ENCODE measurements at regions not wholly inside any gene's neighbourhood (a gene's known extent, or its start where the extent isn't known, plus 50 kb on each side); places are given as distances from the start of the nearest gene placed in this dataset.

GRCh38 chr4:187088070-187088799, 364.6 kb upstream of the FAT1 start:
- POLR2A ChIA-PET (ENCODE audit: partially characterized antibody), result no interaction called here
- no peak overlapping the region for H4K8ac ChIP-seq (ENCODE audit: extremely low read depth, insufficient read depth, low read length)
- H3K27me3 ChIP-seq (replicated peaks in 1 of 4; ENCODE audit: control insufficient read depth in 3 of 4, extremely low read depth in 1 of 4, insufficient read depth in 3 of 4, low read length in 3 of 4), result no peaks in the 10 kb centered on the region
- no peak overlapping the region for H2BK15ac ChIP-seq (ENCODE audit: low read length)
- no peaks in the 10 kb centered on the region for H3K9me3 ChIP-seq (ENCODE audit: insufficient read depth in 2 of 2, low read depth in 1 of 2, low read length in 1 of 2)
- no peak overlapping the region for H3K4ac ChIP-seq (replicated peaks; ENCODE audit: insufficient read length, low read depth, low read length)
- no peak overlapping the region for H3K23ac ChIP-seq (ENCODE audit: insufficient read length)
- no peaks in the 10 kb centered on the region for H3K36me3 ChIP-seq (ENCODE audit: control insufficient read depth in 2 of 4, insufficient read depth in 4 of 4, low read length in 3 of 4)
- H3K56ac ChIP-seq (replicated peaks; ENCODE audit: insufficient read length, low read depth, low read length), result no peak overlapping the region
- H3K23me2 ChIP-seq (ENCODE audit: low read depth, low read length), result no peaks in the 10 kb centered on the region
- no peaks in the 10 kb centered on the region for H4K20me1 ChIP-seq (replicated peaks in 1 of 2; ENCODE audit: control insufficient read depth in 1 of 2, insufficient read depth in 2 of 2, low read length in 2 of 2)
- no peak overlapping the region for H2AFZ ChIP-seq (ENCODE audit: low read length)
- no peak overlapping the region for H3K18ac ChIP-seq (ENCODE audit: extremely low read depth, low read length)
- H4K91ac ChIP-seq (replicated peaks; ENCODE audit: insufficient read length, low read length), result no peak overlapping the region
- no peak overlapping the region for H2BK120ac ChIP-seq (replicated peaks; ENCODE audit: low read depth, low read length)
- DNase-seq (ENCODE audit: low read depth in 1 of 2, low spot score in 2 of 2), result no peak
- no peak overlapping the region for H4K5ac ChIP-seq (ENCODE audit: insufficient read length, low read depth, low read length)
- H3K4me2 ChIP-seq (ENCODE audit: insufficient read depth in 1 of 2, low read depth in 2 of 2, low read length in 2 of 2), result no peak overlapping the region
- H3K4me1 ChIP-seq (replicated peaks in 1 of 4; ENCODE audit: control insufficient read depth in 3 of 4, insufficient read depth in 4 of 4, low read length in 3 of 4), result no peaks in the 10 kb centered on the region
- H3K27ac ChIP-seq (ENCODE audit: low read depth, low read length), result no peak overlapping the region
- CTCF ChIA-PET (ENCODE audit: partially characterized antibody), result interaction anchor here (0.8 kb wide), 2 partner anchors 11 to 139 kb away, joined by 3 read pairs; no protein-coding TSS in a partner anchor
- no peak overlapping the region for H2BK20ac ChIP-seq (ENCODE audit: low read length)
- H2BK12ac ChIP-seq (ENCODE audit: low read depth, low read length), result no peak overlapping the region
- H2AK5ac ChIP-seq (ENCODE audit: low read depth, low read length), result no peak overlapping the region
- H3K79me2 ChIP-seq (ENCODE audit: control insufficient read depth in 1 of 2, insufficient read depth in 2 of 2, low read length in 2 of 2), result no peaks in the 10 kb centered on the region
- no peak for FAIRE-seq
- H3K14ac ChIP-seq (ENCODE audit: insufficient read length), result no peak overlapping the region
- no peak overlapping the region for H2BK5ac ChIP-seq (ENCODE audit: low read depth, low read length)
- H3K79me1 ChIP-seq (ENCODE audit: low read depth, low read length), result no peaks in the 10 kb centered on the region
- 52% methylated on average over 13 of the region's 13 CpGs; no CpG with 5 or more reads in 1 of the 2 experiments for WGBS, 2 experiments (ENCODE audit: extremely low coverage in 1 of 2, insufficient coverage in 1 of 2, insufficient read length in 1 of 2, insufficient replicate concordance in 2 of 2, low coverage in 1 of 2, low lambda C conversion rate in 2 of 2, missing lambda C conversion rate in 1 of 2)
- H3K9ac ChIP-seq (replicated peaks in 1 of 4; ENCODE audit: extremely low read depth in 1 of 4, low read depth in 3 of 4, low read length in 3 of 4), result no peak overlapping the region
- H3K4me3 ChIP-seq (ENCODE audit: extremely low read depth in 1 of 4, insufficient read depth in 2 of 4, low read depth in 3 of 4, low read length in 4 of 4), result no peak overlapping the region
- peak; percentile 45; the same call in 1 of the 2 replicates for TF ChIP-seq MAFK (IDR thresholded peaks at IDR 0.05; ENCODE audit: low read depth, low read length)

Data from H1 (cell line).